ENCODE measurements at regions not wholly inside any gene's neighbourhood (a gene's known extent, or its start where the extent isn't known, plus 50 kb on each side); places are given as distances from the start of the nearest gene placed in this dataset.

- peak; percentile 89 for DNase-seq (ENCODE audit: low read depth)
- no peak overlapping the region for H3K4me3 ChIP-seq (ENCODE audit: low read depth, low read length)
Measured at GRCh38 chr1:186620566-186621350, 59.5 kb downstream of the PTGS2 start.

GRCh38 chr1:186618401-186619170, 61.6 kb downstream of the PTGS2 start:
- DNase-seq (ENCODE audit: low read depth): peak; percentile 67
- peak overlapping the region; percentile 39 for H3K4me3 ChIP-seq (ENCODE audit: low read depth, low read length)

GRCh38 chr1:186617926-186618325, 62.3 kb downstream of the PTGS2 start:
- no peak for DNase-seq (ENCODE audit: low read depth)
- no peak overlapping the region for H3K4me3 ChIP-seq (ENCODE audit: low read depth, low read length)

- H3K4me3 ChIP-seq (ENCODE audit: low read depth, low read length): no peak overlapping the region
- DNase-seq (ENCODE audit: low read depth): no peak
Measured at GRCh38 chr1:186616511-186616910, 63.7 kb downstream of the PTGS2 start.

- no peak for DNase-seq (ENCODE audit: low read depth)
- no peak overlapping the region for H3K4me3 ChIP-seq (ENCODE audit: low read depth, low read length)
Measured at GRCh38 chr1:186615332-186615731, 64.9 kb downstream of the PTGS2 start.

- H3K4me3 ChIP-seq (ENCODE audit: low read depth, low read length): no peak overlapping the region
- DNase-seq (ENCODE audit: low read depth): no peak
Measured at GRCh38 chr1:186611156-186611555, 69.1 kb downstream of the PTGS2 start.

GRCh38 chr1:186609183-186609582, 71.0 kb downstream of the PTGS2 start:
- H3K4me3 ChIP-seq (ENCODE audit: low read depth, low read length): no peak overlapping the region
- no peak for DNase-seq (ENCODE audit: low read depth)

GRCh38 chr1:186605762-186606350, 74.4 kb downstream of the PTGS2 start:
- H3K4me3 ChIP-seq (ENCODE audit: low read depth, low read length): no peak overlapping the region
- DNase-seq (ENCODE audit: low read depth): no peak

GRCh38 chr1:186595969-186596368, 84.3 kb downstream of the PTGS2 start:
- H3K4me3 ChIP-seq (ENCODE audit: low read depth, low read length): no peak overlapping the region
- no peak for DNase-seq (ENCODE audit: low read depth)

GRCh38 chr1:186578325-186579016, 101.8 kb downstream of the PTGS2 start:
- DNase-seq (ENCODE audit: low read depth): no peak

GRCh38 chr1:186577633-186578032, 102.6 kb downstream of the PTGS2 start:
- no peak for DNase-seq (ENCODE audit: low read depth)
- H3K4me3 ChIP-seq (ENCODE audit: low read depth, low read length): no peak overlapping the region

More at GRCh38 chr1:186578325-186579016, 101.8 kb downstream of the PTGS2 start:
- no peak overlapping the region for H3K4me3 ChIP-seq (ENCODE audit: low read depth, low read length)

- no peak for DNase-seq (ENCODE audit: low read depth)
- H3K4me3 ChIP-seq (ENCODE audit: low read depth, low read length): no peak overlapping the region
Measured at GRCh38 chr1:186577216-186577615, 103.0 kb downstream of the PTGS2 start.

GRCh38 chr1:186575348-186575747, 104.9 kb downstream of the PTGS2 start:
- no peak for DNase-seq (ENCODE audit: low read depth)
- H3K4me3 ChIP-seq (ENCODE audit: low read depth, low read length): no peak overlapping the region

GRCh38 chr1:186574926-186575325, 105.3 kb downstream of the PTGS2 start:
- no peak for DNase-seq (ENCODE audit: low read depth)
- no peak overlapping the region for H3K4me3 ChIP-seq (ENCODE audit: low read depth, low read length)

GRCh38 chr1:186572509-186572908, 107.7 kb downstream of the PTGS2 start:
- H3K4me3 ChIP-seq (ENCODE audit: low read depth, low read length): no peak overlapping the region
- DNase-seq (ENCODE audit: low read depth): no peak

- H3K4me3 ChIP-seq (ENCODE audit: low read depth, low read length): no peak overlapping the region
- DNase-seq (ENCODE audit: low read depth): no peak
Measured at GRCh38 chr1:186571771-186572170, 108.5 kb downstream of the PTGS2 start.

GRCh38 chr1:186569856-186570255, 108.9 kb upstream of the PDC start:
- DNase-seq (ENCODE audit: low read depth): peak; percentile 4

GRCh38 chr1:186568221-186568620, 107.3 kb upstream of the PDC start:
- no peak overlapping the region for H3K4me3 ChIP-seq (ENCODE audit: low read depth, low read length)
- no peak for DNase-seq (ENCODE audit: low read depth)

More at GRCh38 chr1:186569856-186570255, 108.9 kb upstream of the PDC start:
- H3K4me3 ChIP-seq (ENCODE audit: low read depth, low read length): no peak overlapping the region

GRCh38 chr1:186566140-186566855, 105.4 kb upstream of the PDC start:
- DNase-seq (ENCODE audit: low read depth): no peak
- no peak overlapping the region for H3K4me3 ChIP-seq (ENCODE audit: low read depth, low read length)

Measured in skeletal muscle cell (primary cell).